ENCODE measurements at regions not wholly inside any gene's neighbourhood (a gene's known extent, or its start where the extent isn't known, plus 50 kb on each side); places are given as distances from the start of the nearest gene placed in this dataset.
A peak's percentile ranks its signal among the peaks of the same experiment; 100 is the strongest.
"Not testable (repeated sequence)": the region's sequence is repeated elsewhere in the genome, so short reads cannot be mapped to it uniquely, and the experiment has no call there.

DNA sequence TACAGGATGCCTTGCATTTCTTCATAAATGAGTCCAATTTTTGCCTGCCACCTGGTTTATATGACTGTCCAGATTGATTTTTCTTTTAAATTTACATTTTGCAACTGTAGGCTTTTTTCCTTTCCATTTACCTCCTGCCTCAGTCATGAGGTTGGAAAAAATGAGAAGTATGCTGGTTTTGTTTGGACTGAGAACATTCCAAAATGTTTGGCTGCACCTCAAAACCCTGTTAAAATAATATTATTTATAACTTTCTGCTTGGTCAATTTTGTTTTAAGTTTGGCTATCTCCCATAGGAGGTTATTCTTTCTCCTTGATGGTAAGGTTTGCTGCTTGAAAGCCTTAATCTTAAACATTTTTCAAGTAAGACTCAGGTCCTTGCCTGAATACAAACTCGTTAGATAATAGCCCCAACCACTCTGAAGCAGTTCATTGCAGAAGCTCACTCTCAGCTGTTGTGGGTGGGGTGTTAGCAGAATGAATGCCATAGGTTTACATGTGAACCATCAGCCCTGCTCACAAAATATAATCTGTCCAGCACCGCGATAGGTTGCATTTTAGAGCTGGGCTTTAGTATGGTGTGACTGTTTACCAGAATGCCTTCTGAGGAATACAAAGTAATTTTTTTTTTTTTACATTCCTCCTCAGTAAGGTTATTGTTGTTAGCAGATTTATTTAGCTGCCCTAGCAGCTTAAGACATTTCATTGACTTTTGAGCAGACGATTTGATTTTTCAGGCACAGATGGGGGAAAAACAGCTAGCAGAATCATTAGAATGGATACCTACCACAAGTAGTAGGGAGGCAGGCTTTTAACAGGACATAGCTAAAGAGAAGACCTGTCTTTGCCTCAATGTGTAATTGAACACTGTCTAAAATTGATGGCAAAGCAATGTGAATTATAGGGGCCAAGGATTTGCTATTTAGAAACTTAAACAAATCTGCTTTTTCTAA lies 630.8 kb upstream of the KCNMB2 start:
- no peaks in the 10 kb centered on the region for H3K27me3 ChIP-seq
- peak; percentile 40 to 73 (median 62) for ATAC-seq
- intact Hi-C loops (cut with DNase I), result no loop called here
- peak overlapping the region; percentile 48 to 56 (median 54) for H3K27ac ChIP-seq
- no peak for TF ChIP-seq CTCF (IDR thresholded peaks at IDR 0.05)
- WGBS, 2 donors, result 41 to 42% methylated on average over 4 of the region's 4 CpGs
- FAIRE-seq, result no peak
- DNase-seq, result no peak
- no peaks in the 10 kb centered on the region for H3K36me3 ChIP-seq
- H3K9me3 ChIP-seq, result no peaks in the 10 kb centered on the region
- no peak overlapping the region for H3K4me3 ChIP-seq
- H3K4me1 ChIP-seq, result no peaks in the 10 kb centered on the region

GRCh38 chr3:177906126-177906511 lies 630.1 kb upstream of the KCNMB2 start:
- Histone ChIP-seq H3K4me3 (no peak overlapping the region), H3K9me3 (no peaks in the 10 kb centered on the region), H3K36me3 (no peaks in the 10 kb centered on the region), H3K27me3 (no peaks in the 10 kb centered on the region), H3K4me1 (no peaks in the 10 kb centered on the region), H3K27ac (peak overlapping the region; percentile 48 to 56 (median 54))
- intact Hi-C loops (cut with DNase I), result no loop called here
- peak in 2 of 6 donors; percentile 21 to 45 for DNase-seq
- 39% methylated on average over 4 of the region's 4 CpGs for WGBS, 2 donors
- TF ChIP-seq CTCF (IDR thresholded peaks at IDR 0.05), result no peak
- no peak for FAIRE-seq
- ATAC-seq, result peak; percentile 75 to 94 (median 88)

GRCh38 chr3:177906578-177907229 lies 629.5 kb upstream of the KCNMB2 start:
- no peak for TF ChIP-seq CTCF (IDR thresholded peaks at IDR 0.05)
- H3K27me3 ChIP-seq, result no peaks in the 10 kb centered on the region
- H3K4me3 ChIP-seq, result no peak overlapping the region
- no peaks in the 10 kb centered on the region for H3K4me1 ChIP-seq
- 51 to 61% methylated on average over 5 of the region's 5 CpGs for WGBS, 2 donors
- H3K27ac ChIP-seq, result peak overlapping the region in 3 of 4 donors; percentile 13 to 48 (median 13)
- ATAC-seq, result peak in 3 of 4 donors; percentile 29 to 32 (median 29)
- no peaks in the 10 kb centered on the region for H3K9me3 ChIP-seq
- intact Hi-C loops (cut with DNase I), result no loop called here
- no peak for FAIRE-seq
- H3K36me3 ChIP-seq, result no peaks in the 10 kb centered on the region
- DNase-seq, result no peak

- H3K4me3 ChIP-seq; intact Hi-C loops (cut with DNase I); DNase-seq; H3K36me3 ChIP-seq; ATAC-seq; H3K27ac ChIP-seq; FAIRE-seq; H3K9me3 ChIP-seq; H3K4me1 ChIP-seq; H3K27me3 ChIP-seq: not testable (repeated sequence)
- WGBS, 2 donors, result 73 to 85% methylated on average over 6 of the region's 6 CpGs
These were observed 626.7 kb upstream of the KCNMB2 start for GRCh38 chr3:177909530-177909929.

GRCh38 chr3:177914224-177914623 lies 622.0 kb upstream of the KCNMB2 start:
- Histone ChIP-seq H3K36me3 (no peaks in the 10 kb centered on the region), H3K4me1 (no peaks in the 10 kb centered on the region), H3K4me3 (no peak overlapping the region), H3K27ac (no peak overlapping the region), H3K9me3 (no peaks in the 10 kb centered on the region), H3K27me3 (no peaks in the 10 kb centered on the region)
- WGBS, 2 donors, result 84 to 91% methylated on average over 10 of the region's 10 CpGs
- ATAC-seq (no peak), FAIRE-seq (no peak), DNase-seq (no peak)
- intact Hi-C loops (cut with DNase I), result no loop called here
- TF ChIP-seq CTCF (IDR thresholded peaks at IDR 0.05), result no peak

All from pancreas (tissue), 10 donors.